HG03342 (cell line): ENCODE measurements at regions not wholly inside any gene's neighbourhood (a gene's known extent, or its start where the extent isn't known, plus 50 kb on each side); places are given as distances from the start of the nearest gene placed in this dataset.

ENCODE experiments used
- ATAC-seq: cut with Tn5 transposase; IDR thresholded peaks from one replicate; pipeline ENCODE4 v1.9.1; 2021; ENCODE audit warnings: mild to moderate bottlenecking, moderate library complexity; ENCODE audit not compliant: unreplicated experiment

GRCh38 chr11:109251230-109251629 is 170.8 kb upstream of the C11orf87 start:
- ATAC-seq: no peak

GRCh38 chr11:109264128-109264527 is 157.9 kb upstream of the C11orf87 start:
- ATAC-seq: no peak

GRCh38 chr11:109267293-109268095 is 154.5 kb upstream of the C11orf87 start:
- ATAC-seq: no peak

GRCh38 chr11:109275931-109276330 is 146.1 kb upstream of the C11orf87 start:
- ATAC-seq: no peak

- ATAC-seq: no peak
Measured at GRCh38 chr11:109285465-109285864, 136.5 kb upstream of the C11orf87 start.

GRCh38 chr11:109291553-109291952 is 130.4 kb upstream of the C11orf87 start:
- no peak for ATAC-seq

- no peak for ATAC-seq
Measured at GRCh38 chr11:109298865-109299264, 123.1 kb upstream of the C11orf87 start.

- no peak for ATAC-seq
Measured at GRCh38 chr11:109300211-109300610, 121.8 kb upstream of the C11orf87 start.

GRCh38 chr11:109302591-109303334 is 119.2 kb upstream of the C11orf87 start:
- no peak for ATAC-seq

GRCh38 chr11:109303342-109303741 is 118.6 kb upstream of the C11orf87 start:
- ATAC-seq: no peak

- no peak for ATAC-seq
Measured at GRCh38 chr11:109304159-109304558, 117.8 kb upstream of the C11orf87 start.

- no peak for ATAC-seq
Measured at GRCh38 chr11:109305009-109305408, 117.0 kb upstream of the C11orf87 start.

- ATAC-seq: no peak
Measured at GRCh38 chr11:109306322-109306721, 115.7 kb upstream of the C11orf87 start.

GRCh38 chr11:109307366-109307765 is 114.6 kb upstream of the C11orf87 start:
- no peak for ATAC-seq

GRCh38 chr11:109308551-109308950 is 113.4 kb upstream of the C11orf87 start:
- no peak for ATAC-seq

GRCh38 chr11:109309153-109309552 is 112.8 kb upstream of the C11orf87 start:
- no peak for ATAC-seq

- no peak for ATAC-seq
Measured at GRCh38 chr11:109317726-109318125, 104.3 kb upstream of the C11orf87 start.

GRCh38 chr11:109320595-109320994 is 101.4 kb upstream of the C11orf87 start:
- ATAC-seq: no peak

GRCh38 chr11:109326781-109327180 is 95.2 kb upstream of the C11orf87 start:
- ATAC-seq: no peak

GRCh38 chr11:109329716-109330115 is 92.3 kb upstream of the C11orf87 start:
- ATAC-seq: no peak

- ATAC-seq: no peak
Measured at GRCh38 chr11:109338131-109338530, 83.9 kb upstream of the C11orf87 start.

- no peak for ATAC-seq
Measured at GRCh38 chr11:109342261-109342660, 79.7 kb upstream of the C11orf87 start.
